T1000 (cell line): ENCODE measurements at regions not wholly inside any gene's neighbourhood (a gene's known extent, or its start where the extent isn't known, plus 50 kb on each side); places are given as distances from the start of the nearest gene placed in this dataset.
"Not testable (repeated sequence)": the region's sequence is repeated elsewhere in the genome, so short reads cannot be mapped to it uniquely, and the experiment has no call there.

ENCODE experiments used
- DNase-seq: peaks from one replicate; lab custom pipeline; 2025; ENCODE audit warnings: mixed read lengths; lab: John Stamatoyannopoulos, UW

DNA sequence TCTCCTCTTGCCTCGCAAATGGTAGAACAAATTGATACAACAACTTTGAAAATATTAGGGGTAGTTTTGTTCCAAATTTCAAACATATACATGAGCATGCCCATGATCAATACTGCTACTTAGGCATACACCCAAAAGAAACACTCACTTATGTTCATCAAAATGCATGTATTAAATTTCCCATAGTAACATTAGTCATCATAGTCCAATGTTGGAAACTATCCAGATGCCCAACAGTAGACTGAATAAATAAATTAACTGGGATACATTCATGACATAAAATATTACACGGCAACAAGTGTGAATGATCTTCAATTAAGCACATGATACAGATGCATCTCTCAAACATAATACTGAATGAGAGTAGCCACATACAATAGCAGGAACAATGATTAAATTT lies 391.6 kb downstream of the CDH11 start:
- DNase-seq: no peak

DNA sequence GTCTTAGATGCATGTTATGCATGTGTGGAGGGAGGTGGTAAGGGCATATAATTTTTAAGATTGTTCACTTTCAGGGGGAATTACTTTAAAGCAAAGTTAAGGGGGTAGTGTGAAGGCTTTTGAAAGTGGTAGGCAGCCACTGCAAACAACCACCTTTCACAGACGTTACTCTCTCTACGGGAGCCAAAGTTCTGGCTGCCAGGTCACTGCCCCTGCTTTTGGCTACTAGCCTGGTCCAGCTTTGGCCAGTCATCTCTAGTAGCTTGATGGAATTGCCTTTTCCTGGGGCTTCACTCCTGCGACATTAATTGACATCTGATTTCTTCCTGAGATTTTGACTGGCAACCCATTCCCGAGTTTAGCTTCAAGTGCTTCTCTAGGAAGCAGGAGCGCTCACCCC lies 397.5 kb downstream of the CDH11 start:
- no peak for DNase-seq

DNA sequence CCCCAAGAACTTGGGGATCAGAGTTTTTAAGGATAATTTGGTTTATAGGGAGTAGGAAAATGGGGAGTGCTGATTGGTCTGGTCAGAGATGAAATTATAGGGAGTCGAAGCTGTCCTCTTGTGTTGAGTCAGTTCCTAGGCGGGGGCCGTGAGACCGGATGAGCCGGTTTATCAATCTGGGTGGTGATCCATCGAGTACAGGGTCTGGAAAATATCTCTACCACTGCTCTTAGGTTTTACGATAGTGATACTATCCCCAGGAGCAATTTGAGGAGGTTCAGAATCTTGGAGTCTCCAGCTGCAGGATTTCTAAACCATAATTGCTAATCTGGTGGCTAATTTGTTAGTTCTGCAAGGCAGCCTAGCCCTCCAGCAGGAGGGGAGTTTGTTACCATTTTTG lies 403.4 kb downstream of the CDH11 start:
- no peak for DNase-seq

DNA sequence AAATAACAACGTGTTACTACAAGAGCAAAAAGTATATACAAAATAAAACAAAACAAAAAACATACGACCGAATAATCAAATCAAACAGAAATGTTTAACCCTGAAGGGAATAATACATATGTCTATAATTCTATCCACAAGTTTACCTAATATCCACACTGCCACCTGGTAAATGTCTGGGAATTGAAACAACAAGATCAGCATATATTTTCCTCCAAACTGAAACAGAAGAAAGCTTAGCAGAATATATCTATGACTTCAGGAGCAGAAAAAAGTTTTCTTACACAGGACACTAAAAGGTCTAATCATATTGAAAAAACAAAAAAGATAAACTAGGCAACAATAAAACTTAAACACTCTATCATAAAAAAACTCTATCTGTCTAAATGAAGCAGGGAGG lies 404.0 kb downstream of the CDH11 start:
- DNase-seq: no peak

DNA sequence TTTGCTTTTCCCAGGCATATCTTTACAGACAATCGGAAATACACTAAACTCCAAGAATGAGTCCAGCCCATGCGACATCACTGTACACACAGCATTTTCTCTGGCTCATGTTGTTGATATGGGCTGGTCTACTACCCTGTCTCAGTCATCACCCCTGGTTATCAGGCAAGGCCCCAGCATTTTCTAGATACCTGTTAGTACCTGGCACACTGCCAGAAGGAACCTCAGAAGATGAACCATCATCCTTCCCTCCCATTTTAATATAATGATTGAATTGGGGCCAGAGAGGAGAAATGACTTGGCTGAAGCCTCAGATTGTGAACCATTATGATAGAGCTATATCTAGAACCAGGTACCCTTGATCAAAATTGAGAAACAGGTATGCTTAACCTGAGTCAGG lies 406.2 kb downstream of the CDH11 start:
- DNase-seq: no peak

DNA sequence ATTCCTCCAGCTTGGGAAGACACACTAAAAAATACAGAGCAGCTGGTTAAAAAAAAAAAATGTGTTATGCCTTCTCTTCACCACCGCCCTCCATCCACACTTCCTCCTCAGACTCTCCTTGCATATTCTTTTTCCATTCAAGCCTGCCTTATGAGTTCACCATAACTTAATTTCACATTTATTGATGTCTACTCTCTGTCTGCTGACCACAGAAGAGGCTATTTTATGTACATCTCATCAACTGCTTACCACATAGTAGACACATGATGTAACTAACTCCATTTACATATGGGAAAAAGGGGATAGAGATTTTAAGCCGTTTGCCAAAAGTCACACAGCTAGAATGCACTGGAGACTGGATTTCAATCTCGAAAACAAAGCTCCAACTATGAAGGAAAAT lies 409.8 kb downstream of the CDH11 start:
- DNase-seq: no peak

- no peak for DNase-seq
Measured at GRCh38 chr16:64711596-64711995, 410.3 kb downstream of the CDH11 start.

DNA sequence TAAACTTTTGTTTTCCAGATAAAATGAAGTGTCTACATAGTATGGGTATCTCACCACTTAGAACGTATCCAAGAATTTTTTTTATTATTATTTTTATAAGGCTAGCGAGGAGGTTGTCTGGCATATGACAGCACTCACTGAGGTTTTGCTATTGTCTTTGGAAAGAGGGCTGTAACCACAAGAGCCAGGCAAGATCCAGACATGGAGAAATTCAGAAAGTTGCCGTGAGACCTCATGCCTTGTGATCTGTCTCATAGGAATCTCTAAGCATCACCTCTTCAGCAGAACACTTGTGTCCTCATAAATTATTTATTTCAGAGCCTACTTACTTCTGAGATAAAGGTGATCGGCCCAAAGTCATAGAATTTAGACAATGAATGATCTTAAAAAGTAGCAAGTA lies 410.8 kb downstream of the CDH11 start:
- DNase-seq: no peak

GRCh38 chr16:64705443-64705842 lies 416.4 kb downstream of the CDH11 start:
- DNase-seq: no peak

- no peak for DNase-seq
Measured at GRCh38 chr16:64704386-64704785, 417.5 kb downstream of the CDH11 start.

DNA sequence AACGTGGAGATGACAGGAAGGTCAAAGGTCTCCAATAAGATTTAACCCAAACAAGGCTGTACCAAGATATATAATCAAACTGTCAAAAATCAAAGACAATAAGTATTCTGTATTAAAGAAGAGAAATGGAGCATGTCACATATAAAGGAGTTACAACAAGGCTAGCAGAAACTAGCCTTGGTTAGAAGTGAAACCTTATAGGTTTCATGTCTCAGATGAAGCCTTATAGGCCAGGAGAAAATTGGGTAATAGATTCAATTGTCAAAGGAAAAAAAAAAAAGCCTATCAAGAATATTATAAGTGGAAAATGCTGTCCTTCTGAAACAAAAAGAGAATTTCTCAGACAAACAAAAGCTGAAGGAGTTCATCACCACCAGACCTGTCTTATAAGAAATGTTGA lies 419.4 kb downstream of the CDH11 start:
- no peak for DNase-seq

DNA sequence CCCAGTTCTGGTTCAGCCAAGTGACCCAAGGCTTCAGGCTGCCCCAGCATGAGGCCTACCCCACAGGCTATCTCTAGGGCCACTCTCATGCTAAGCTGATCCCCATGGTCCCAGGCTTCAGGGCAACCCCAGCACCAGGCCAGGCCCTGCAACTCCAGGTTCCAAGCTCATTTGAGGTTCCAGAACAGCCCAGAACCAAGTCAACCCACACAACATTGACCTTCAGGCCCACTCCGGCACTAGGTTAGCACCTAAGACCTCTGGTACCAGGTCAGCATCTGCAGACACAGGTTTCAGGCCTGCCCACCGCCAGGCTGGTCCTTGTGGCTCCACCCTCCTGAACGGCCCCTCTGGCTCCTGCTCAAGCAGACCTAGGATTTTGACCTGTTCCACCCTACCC lies 421.2 kb downstream of the CDH11 start:
- no peak for DNase-seq

DNA sequence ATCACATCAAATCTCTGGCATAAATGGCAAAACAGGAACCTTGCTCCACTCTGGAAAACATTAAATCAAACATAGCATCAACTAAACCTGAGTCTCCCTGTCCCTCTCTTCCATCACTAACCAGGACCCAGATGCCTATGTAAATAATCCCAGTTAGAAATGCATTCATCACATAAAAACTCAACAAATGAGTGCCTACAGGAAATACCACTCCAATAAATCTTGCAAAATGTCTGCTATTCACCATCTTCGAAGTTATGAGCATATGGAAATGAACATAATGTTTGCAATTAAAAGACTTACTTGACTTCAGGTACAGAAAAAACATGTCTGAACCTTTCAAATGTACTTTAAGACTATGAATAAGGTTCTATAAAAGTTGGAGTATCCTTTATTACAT lies 425.0 kb downstream of the CDH11 start:
- no peak for DNase-seq

DNA sequence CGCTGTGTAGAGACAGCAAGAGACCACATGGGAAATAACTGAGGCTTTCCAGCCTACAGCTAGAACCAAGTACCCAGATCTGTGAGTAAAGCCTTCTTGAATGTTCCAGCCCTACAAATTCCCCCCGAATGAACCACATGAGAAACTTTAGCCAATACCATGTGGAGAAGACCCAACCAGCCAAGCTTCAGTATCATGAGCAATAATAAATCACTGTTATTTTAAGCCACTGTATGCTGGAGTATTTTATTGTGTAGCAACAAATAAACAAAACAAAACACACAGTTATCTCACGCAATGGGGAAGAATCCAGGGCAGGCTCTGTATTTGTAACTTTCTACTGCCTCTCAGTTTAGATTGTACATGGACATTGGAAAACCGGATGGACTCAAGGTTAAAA lies 426.2 kb downstream of the CDH11 start:
- DNase-seq: no peak

DNA sequence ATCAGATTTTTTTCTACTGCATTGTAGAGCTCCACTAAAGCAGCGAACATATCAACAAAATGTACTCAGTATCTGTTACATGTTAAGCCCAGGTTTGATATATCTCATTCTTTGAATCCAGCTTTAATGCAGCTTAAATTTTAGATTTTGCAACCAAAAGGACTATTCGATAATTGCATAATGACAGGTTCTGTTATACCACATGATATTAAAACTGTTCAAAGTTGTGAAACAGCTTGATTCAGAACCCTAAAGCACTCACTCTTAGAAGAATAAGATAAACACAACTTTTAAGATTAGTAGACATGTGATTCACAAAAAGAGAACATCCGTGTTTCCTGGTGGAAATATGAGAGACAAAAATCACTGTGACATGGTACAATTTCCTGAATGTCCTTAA lies 427.9 kb downstream of the CDH11 start:
- DNase-seq: no peak

- DNase-seq: no peak
Measured at GRCh38 chr16:64687786-64688185, 434.1 kb downstream of the CDH11 start.

- DNase-seq: no peak
Measured at GRCh38 chr16:64687123-64687522, 434.7 kb downstream of the CDH11 start.

DNA sequence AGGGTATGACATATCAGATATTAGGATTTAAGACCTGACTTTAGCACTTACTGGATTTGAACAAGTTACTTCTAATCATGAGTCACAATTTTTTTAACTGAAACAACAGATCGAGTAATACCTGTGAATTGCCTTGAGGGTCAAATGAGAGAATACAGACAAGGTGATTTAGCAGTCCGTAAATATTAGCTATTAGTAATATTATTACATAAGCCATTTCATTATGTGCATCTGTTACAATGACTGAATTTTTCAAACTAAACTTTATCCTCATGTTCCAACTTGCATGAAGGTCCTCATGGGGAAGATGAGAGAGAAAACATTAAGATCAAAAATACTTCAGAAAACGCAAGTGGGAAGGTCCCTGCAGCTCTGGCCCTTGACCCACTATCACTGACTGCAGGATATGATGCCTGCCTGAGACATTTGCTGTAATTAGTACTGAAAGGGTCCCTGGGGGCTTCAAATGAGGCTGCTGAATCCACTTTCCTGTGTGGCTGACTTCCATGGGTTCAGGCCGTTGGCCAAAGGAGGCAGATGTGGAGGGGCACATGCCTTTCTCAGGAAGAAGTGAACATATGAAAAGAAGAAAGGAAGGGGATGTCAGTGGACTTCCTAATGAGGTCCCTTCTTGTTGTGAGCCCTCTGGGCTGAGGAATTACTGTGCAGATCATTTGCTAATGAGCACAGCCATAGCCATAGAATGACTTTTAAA lies 441.7 kb downstream of the CDH11 start:
- DNase-seq: no peak

DNA sequence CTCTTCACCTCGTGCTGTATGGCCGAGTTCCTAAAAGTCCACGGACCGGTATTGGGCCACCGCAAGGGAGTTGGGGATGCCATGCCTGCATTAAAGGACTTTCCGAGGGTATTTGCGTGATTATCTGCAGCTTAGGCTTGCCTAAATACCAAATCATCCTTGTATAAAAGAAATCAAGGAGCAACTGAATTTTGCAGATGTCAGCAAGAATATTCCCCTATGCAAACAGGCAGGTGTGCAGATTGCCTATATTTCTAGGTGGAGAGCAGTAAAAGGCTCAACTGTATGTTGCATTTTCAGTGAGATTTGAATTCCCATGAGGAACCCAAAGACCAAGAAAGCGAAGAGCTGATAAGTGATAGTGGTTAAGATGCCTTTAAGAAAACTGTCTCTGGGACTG lies 452.3 kb downstream of the CDH11 start:
- no peak for DNase-seq

GRCh38 chr16:64667334-64667877 lies 454.5 kb downstream of the CDH11 start:
- no peak for DNase-seq

DNA sequence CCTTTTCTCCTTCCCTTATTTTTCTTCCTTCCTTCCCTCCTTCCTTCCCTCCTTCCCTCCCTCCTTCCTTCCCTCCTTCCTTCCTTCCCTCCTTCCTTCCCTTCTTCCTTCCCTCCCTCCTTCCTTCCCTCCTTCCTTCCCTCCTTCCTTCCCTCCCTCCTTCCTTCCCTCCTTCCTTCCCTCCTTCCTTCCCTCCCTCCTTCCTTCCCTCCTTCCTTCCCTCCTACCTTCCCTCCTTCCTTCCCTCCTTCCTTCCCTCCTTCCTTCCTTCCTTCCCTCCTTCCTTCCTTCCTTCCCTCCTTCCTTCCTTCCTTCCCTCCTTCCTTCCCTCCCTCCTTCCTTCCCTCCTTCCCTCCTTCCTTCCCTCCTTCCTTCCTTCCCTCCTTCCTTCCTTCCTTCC lies 459.6 kb downstream of the CDH11 start:
- DNase-seq: not testable (repeated sequence)

DNA sequence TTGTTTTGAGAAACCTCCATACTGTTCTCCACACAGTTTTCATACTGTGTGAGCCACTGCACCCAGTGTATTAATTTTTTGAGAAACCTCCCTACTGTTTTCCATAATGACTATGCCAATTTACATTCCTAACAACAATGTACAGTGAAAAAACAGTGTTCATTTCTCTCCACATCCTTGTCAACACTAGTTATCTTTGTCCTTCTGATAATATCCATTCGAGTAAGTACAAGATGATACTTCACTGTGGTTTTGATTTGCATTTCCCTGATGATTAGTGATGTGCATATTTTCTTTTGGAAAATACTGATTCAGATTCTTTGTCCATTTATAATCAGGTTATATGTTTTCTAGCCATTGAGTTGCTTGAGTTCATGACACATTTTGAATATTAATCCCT lies 462.0 kb downstream of the CDH11 start:
- DNase-seq: no peak

- no peak for DNase-seq
Measured at GRCh38 chr16:64657316-64658011, 464.4 kb downstream of the CDH11 start.

DNA sequence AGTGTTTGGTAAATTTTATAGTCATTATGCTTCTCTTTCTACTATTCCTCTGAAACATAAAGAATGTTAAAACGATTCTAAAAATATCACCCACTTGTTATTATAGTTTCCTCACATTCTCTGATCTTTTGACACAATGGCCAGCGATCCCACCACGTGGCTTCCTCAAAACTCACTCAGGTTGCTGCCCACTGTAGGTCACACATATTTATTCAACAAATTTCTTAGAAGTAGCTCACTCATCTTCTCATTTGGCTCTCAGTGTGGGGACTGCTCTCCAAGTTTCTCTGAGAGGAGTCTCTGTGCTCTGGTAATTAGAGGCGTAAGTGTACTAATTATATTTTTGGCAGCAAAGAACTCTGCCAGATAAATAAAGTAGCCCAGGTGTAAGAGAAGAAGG lies 465.4 kb downstream of the CDH11 start:
- no peak for DNase-seq
